T-helper 1 cell treated with Interleukin-12 subunit alpha and Interleukin-12 subunit beta and Interleukin-4 antibody, amounts not matched to agents 30 μg/mL and 1 μg/mL, for 36 hours (primary cell): ENCODE measurements at regions not wholly inside any gene's neighbourhood (a gene's known extent, or its start where the extent isn't known, plus 50 kb on each side); places are given as distances from the start of the nearest gene placed in this dataset.

ENCODE experiments used
- H3K27ac Mint-ChIP-seq: one replicate; pipeline ENCODE4 v1.8.0; 2021; ENCODE audit warnings: mild to moderate bottlenecking, mixed read lengths
- H3K27me3 Mint-ChIP-seq: one replicate; pipeline ENCODE4 v1.8.0; 2021; ENCODE audit warnings: low read depth, mixed read lengths
- H3K36me3 Mint-ChIP-seq: one replicate; pipeline ENCODE4 v1.8.0; 2021; ENCODE audit warnings: low read depth, mixed read lengths
- H3K4me1 Mint-ChIP-seq: one replicate; pipeline ENCODE4 v1.8.0; 2021; ENCODE audit warnings: low read depth, mixed read lengths
- H3K4me3 Mint-ChIP-seq: one replicate; pipeline ENCODE4 v1.8.0; 2021; ENCODE audit warnings: mild to moderate bottlenecking, moderate library complexity, mixed read lengths
- H3K9me3 Mint-ChIP-seq: one replicate; pipeline ENCODE4 v1.8.0; 2021; ENCODE audit warnings: mixed read lengths

DNA sequence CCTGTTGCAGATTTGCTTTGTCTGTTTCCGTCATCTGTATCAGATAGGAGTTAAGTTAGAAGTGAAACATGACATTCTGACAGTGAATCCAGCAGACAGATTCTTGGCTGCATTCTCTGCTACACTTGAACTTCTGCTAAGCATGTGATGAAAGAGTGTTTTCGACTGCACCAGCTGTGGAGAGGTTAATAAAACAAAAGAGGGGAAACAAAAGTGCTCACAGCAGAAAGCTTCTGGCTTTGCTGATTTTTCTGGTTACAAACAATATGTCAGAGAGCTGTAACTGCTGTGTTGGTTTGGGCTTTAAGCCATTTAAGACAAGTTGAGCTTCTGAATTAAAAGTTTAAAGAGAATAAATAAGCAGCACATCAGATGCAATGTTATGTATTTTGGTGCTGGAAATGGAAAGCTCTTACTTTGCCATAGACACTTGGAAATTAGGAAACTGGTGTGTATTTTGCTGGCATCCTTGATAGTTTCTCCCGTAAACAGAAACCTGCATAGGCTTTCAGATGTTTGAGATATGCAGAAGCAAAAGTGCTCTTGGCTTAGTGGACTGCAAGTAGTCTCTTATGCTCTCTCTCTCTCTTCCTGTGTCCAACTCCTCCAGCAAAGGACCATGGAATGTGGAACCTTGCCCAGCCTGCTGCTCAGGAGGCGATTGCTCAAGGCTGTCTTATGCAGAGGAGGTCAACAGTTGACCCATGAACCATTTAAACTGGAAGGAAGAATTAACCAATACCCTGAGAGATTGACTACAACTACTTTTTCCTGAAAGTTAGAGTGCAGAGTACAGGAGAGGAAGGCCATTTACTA, 104.9 kb downstream of the RPS12 start:
- no peaks in the 10 kb centered on the region for H3K36me3 Mint-ChIP-seq
- no peaks in the 10 kb centered on the region for H3K9me3 Mint-ChIP-seq
- no peak overlapping the region for H3K27ac Mint-ChIP-seq
- H3K27me3 Mint-ChIP-seq, result peaks cover 8% of the 10 kb centered on the region
- no peaks in the 10 kb centered on the region for H3K4me1 Mint-ChIP-seq
- H3K4me3 Mint-ChIP-seq, result no peak overlapping the region

DNA sequence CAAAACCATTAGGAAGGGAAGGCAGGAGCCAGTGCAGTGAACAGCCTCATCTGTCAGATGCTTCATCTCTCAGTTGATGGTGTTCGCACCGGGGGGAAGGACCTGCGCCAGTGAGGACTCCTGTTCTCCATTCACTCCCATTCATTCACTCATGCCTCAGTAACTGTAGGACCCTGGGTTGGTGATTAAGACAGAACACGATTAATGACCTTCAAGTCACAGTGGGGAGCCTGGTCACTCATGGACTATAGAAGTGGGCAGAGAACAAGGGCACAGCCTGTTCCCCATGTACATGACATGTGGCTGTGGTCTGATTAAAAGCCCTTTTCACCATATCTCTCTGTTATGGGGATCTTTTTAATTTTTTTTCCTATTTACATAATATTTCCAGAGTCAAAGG, 113.3 kb downstream of the RPS12 start:
- Mint-ChIP-seq H3K27ac (no peak overlapping the region), H3K36me3 (no peaks in the 10 kb centered on the region), H3K9me3 (no peaks in the 10 kb centered on the region), H3K4me1 (no peaks in the 10 kb centered on the region), H3K4me3 (no peak overlapping the region), H3K27me3 (peaks cover 5% of the 10 kb centered on the region)

DNA sequence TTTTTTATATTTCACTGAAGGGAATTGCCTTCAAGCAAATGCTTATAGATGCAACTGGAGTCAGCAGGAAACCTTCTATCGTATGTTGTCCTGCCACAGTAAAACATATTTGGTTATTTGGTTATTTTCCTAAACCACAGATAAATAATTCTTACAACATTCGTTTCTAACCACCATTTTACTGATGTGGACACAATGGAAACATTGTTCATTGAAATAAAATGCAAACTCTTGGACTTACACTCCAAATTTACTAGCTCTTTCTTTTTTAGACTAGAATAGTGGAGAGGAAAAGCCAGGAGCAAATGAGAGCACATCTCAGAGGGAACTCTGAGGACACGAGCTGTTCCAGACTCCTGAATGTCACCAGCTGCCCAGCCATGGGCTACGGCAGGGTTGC, 114.8 kb downstream of the RPS12 start:
- Mint-ChIP-seq H3K36me3 (no peaks in the 10 kb centered on the region), H3K4me1 (no peaks in the 10 kb centered on the region), H3K27ac (no peak overlapping the region), H3K9me3 (no peaks in the 10 kb centered on the region), H3K27me3 (peaks cover 10% of the 10 kb centered on the region), H3K4me3 (no peak overlapping the region)

DNA sequence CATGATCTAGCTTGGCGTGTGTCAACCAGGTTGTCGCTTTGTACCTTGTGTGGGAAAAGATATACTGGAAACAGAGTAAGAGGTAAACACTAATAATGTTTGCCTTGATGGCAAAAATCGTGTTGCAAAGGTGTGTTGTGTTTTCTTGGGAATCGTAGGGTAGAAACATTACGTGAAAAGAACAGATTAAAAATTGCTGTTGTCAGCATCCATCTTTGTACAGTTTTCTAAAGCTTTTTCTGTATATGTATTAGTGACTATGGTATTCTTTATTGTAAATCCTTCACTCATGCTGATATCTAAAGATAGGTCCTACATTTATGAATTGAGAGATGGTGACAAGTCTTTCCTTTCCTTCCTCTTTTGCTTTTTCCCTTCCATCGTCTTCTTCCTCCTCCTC, 116.9 kb downstream of the RPS12 start:
- Mint-ChIP-seq H3K27me3 (peaks cover 10% of the 10 kb centered on the region), H3K9me3 (no peaks in the 10 kb centered on the region), H3K4me1 (no peaks in the 10 kb centered on the region), H3K27ac (no peak overlapping the region), H3K36me3 (no peaks in the 10 kb centered on the region), H3K4me3 (no peak overlapping the region)

DNA sequence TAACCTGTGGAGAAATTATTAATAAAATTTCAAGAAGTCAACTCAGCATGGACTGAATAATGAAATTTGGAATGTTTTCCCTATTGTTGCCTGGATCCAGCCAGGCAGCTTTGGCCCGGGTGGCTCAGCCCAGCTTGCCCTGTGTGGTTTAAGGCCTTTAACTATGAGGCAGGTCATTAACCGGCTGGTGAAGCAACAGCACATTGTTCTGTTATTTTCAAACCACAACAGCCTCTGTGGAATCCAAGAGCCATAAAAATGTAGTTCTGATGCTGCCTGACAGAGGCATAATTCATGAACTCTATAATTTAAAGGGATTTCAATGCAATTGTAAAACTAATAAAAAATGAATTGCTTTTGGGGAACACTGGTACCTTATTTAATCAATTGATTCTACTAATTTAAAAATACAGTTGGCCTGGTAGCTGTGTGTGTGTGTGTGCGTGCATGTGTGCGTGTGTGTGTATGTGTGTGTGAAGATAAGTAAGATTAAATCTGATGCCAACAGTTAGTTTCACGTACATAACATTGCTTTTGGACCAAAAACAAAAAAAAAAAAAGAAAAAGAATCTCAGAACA, 117.7 kb downstream of the RPS12 start:
- no peak overlapping the region for H3K4me3 Mint-ChIP-seq
- H3K36me3 Mint-ChIP-seq, result no peaks in the 10 kb centered on the region
- no peaks in the 10 kb centered on the region for H3K9me3 Mint-ChIP-seq
- H3K27ac Mint-ChIP-seq, result no peak overlapping the region
- H3K4me1 Mint-ChIP-seq, result no peaks in the 10 kb centered on the region
- H3K27me3 Mint-ChIP-seq, result peaks cover 12% of the 10 kb centered on the region

DNA sequence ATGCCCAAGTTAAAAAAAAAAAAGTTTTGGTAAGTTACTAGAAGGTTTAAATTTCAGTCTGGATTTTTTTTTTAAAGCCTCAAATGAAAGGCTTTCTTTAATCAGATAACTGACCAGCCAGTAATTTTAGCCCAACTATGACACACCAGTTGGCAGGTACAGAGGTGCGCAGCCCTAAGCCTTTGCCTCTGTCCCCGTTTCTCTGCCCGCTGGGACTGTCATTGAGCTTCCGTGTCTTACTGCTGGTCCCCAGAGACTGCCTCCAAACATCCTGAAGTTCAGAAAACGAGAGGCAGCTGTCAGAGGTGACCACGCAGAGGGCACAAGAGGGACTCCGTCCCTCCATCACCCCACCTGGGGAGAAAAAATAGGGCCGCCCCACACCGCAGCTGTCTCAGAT, 118.2 kb downstream of the RPS12 start:
- Mint-ChIP-seq H3K27ac (no peak overlapping the region), H3K4me3 (no peak overlapping the region), H3K9me3 (no peaks in the 10 kb centered on the region), H3K4me1 (no peaks in the 10 kb centered on the region), H3K27me3 (peaks cover 14% of the 10 kb centered on the region), H3K36me3 (no peaks in the 10 kb centered on the region)

DNA sequence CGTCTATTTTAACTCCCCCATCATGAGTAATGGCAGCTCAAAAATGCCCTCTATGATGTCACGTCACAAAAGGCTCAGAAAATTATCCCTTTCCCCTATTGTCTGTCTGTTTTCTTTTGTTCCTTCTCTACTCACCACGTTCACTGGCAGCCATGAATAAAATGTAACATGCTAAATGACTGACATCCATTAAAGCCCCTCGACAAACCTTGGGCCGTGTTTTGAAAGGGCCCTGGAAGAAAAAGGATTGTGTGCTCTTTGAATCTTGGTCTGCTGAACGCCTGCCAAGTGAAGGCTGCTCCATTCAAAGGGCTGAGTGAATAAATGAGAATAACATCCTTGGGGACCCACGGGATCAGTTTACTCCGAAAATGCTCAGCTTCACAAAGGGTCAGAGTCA, 118.7 kb downstream of the RPS12 start:
- H3K27ac Mint-ChIP-seq, result no peak overlapping the region
- peaks cover 14% of the 10 kb centered on the region for H3K27me3 Mint-ChIP-seq
- H3K9me3 Mint-ChIP-seq, result no peaks in the 10 kb centered on the region
- H3K4me1 Mint-ChIP-seq, result no peaks in the 10 kb centered on the region
- no peak overlapping the region for H3K4me3 Mint-ChIP-seq
- H3K36me3 Mint-ChIP-seq, result no peaks in the 10 kb centered on the region

DNA sequence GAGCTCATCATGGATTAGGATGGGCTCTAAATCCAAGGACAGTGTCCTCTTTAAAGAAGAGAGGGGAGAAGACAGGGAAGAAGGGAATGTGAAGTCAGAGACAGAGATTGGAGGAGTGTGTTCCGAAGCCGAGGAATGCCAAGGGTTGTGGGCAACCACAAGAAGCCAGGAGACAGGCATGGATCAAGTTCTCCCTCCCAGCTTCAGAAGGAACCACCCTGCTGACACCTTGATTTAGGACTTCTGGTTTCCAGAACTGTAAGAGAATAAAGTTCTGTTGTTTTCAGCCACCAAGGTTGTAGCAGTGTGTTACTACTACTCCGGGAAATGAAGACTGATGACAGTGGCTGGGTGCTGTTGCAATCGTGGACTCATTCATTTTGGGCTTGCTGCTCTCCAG, 120.1 kb downstream of the RPS12 start:
- H3K4me1 Mint-ChIP-seq, result no peaks in the 10 kb centered on the region
- H3K27me3 Mint-ChIP-seq, result peaks cover 14% of the 10 kb centered on the region
- no peaks in the 10 kb centered on the region for H3K36me3 Mint-ChIP-seq
- no peaks in the 10 kb centered on the region for H3K9me3 Mint-ChIP-seq
- no peak overlapping the region for H3K27ac Mint-ChIP-seq
- no peak overlapping the region for H3K4me3 Mint-ChIP-seq

DNA sequence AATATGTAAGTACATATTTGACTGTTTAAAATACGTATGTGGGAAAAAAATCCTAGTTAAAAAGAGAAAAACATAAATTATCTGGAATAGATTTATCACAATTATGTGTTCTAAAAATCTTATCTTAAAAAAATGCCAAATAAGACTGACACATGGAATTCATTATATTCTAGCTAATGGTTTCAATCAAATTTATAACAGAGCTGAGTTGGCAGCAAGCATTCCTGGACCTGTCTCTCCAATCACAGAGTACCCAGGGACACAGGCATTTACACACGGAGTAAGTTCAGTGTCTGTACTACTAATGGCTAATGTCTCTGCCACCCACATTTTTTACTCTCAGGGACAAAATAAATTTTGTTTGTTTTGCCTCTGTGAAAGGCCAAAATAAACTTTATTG, 122.3 kb downstream of the RPS12 start:
- Mint-ChIP-seq H3K9me3 (no peaks in the 10 kb centered on the region), H3K36me3 (no peaks in the 10 kb centered on the region), H3K4me3 (no peak overlapping the region), H3K27me3 (peaks cover 11% of the 10 kb centered on the region), H3K27ac (no peak overlapping the region), H3K4me1 (no peaks in the 10 kb centered on the region)

DNA sequence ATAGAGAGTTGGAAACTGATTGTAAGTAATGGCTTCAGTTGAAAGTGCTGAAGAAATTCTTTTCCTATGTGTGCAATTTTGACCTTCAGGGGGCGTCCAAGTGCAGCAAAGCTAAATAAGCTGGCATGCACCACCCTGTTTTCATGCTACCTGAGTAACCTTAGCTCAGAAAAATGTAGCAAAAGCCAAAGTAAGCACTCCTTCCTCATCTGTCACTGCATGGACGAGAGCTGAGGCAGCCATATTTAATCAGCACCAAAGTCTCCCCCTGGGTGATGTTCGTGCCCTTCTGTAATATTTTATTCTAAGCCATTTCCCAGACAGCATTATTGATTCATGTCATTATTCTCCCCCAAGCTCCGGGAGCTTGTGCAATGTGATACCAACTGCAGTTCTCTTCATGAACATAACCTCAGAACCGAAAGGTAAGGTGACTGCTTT, 123.1 kb downstream of the RPS12 start:
- no peaks in the 10 kb centered on the region for H3K4me1 Mint-ChIP-seq
- peaks cover 9% of the 10 kb centered on the region for H3K27me3 Mint-ChIP-seq
- no peaks in the 10 kb centered on the region for H3K9me3 Mint-ChIP-seq

DNA sequence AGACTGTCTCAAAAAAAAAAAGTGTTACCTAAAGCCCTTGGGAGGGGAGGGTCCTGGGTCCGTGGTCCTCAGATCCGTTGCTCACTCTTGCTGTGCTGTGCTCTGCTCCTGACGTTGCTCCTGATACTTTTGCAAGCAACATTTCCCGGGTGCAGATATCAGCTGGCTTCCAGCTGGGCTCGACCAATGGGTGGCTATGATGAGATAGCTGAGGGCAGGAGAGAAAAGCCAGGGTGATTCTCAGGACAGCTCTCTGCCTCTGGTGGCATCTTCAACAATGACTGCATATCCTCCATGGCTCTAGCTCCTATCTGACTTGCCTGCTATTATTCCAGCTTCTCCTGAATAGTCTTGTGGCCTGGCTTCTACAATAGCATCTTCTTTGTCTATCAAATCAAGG, 134.5 kb downstream of the RPS12 start:
- H3K4me1 Mint-ChIP-seq, result no peaks in the 10 kb centered on the region
- peaks cover 39% of the 10 kb centered on the region for H3K27me3 Mint-ChIP-seq
- H3K9me3 Mint-ChIP-seq, result no peaks in the 10 kb centered on the region
- no peak overlapping the region for H3K4me3 Mint-ChIP-seq
- no peaks in the 10 kb centered on the region for H3K36me3 Mint-ChIP-seq
- no peak overlapping the region for H3K27ac Mint-ChIP-seq

More for the DNA sequence above, 123.1 kb downstream of the RPS12 start:
- no peak overlapping the region for H3K4me3 Mint-ChIP-seq
- no peak overlapping the region for H3K27ac Mint-ChIP-seq
- no peaks in the 10 kb centered on the region for H3K36me3 Mint-ChIP-seq

DNA sequence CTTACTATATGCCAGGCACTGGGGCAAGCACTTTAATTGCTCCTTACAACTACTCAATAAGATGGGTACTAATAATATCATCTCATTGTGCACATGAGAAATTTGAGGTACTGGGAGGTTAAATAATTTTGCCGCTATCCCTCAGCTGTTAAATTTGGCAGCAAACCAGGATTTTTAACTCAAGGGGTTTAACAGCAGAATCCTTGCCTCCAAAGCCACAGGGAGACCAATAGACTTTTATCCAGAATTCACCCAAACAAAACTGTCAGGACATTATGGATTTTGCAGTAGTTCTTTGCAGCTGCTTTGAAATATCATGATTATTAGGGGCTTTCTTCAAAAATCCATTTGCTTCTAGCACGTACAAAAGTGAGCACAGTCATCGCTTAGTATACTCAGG, 136.2 kb downstream of the RPS12 start:
- Mint-ChIP-seq H3K4me3 (no peak overlapping the region), H3K4me1 (no peaks in the 10 kb centered on the region), H3K9me3 (no peaks in the 10 kb centered on the region), H3K27ac (no peak overlapping the region), H3K27me3 (peaks cover 47% of the 10 kb centered on the region), H3K36me3 (no peaks in the 10 kb centered on the region)

DNA sequence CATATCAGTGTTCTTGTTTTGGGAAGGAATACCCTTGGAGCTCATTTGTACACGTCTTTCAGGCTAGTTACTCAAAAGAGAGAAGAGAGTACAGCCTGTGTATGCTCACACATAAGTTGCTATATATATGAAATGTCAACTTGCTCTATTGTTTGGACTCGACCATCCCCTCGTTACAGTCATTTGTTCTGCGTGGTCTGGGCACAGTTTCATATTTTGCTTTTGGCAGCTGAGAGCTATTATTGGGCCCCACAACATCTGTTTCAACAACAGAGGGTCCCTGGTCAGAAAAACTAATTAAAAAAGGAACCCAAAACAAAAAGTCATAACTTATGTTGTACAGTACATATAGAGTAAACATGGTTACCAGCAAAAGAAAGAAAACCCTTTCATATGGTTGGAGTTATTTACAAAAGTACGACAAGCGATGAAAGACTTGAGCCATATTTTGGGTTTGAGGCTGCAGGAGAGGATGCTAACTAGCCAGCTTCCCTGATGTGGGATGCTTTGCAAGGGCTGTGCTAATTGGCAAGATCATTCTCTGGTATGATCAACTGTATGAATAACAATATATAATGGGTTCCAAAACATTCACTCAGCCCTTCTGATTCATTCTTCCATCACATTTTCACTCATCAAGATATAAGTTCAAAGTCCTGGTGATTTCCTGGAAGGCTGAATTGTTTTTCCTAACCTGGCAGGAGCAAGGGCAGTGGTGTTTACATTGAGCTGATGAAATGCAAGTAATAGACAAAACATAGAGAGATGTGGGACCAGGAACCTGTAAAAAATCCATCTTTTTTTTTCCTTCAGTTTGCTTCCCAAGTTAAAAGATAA, 137.9 kb downstream of the RPS12 start:
- H3K27me3 Mint-ChIP-seq, result peaks cover 48% of the 10 kb centered on the region
- H3K4me3 Mint-ChIP-seq, result no peak overlapping the region
- no peaks in the 10 kb centered on the region for H3K4me1 Mint-ChIP-seq
- H3K9me3 Mint-ChIP-seq, result no peaks in the 10 kb centered on the region
- H3K36me3 Mint-ChIP-seq, result no peaks in the 10 kb centered on the region
- no peak overlapping the region for H3K27ac Mint-ChIP-seq

DNA sequence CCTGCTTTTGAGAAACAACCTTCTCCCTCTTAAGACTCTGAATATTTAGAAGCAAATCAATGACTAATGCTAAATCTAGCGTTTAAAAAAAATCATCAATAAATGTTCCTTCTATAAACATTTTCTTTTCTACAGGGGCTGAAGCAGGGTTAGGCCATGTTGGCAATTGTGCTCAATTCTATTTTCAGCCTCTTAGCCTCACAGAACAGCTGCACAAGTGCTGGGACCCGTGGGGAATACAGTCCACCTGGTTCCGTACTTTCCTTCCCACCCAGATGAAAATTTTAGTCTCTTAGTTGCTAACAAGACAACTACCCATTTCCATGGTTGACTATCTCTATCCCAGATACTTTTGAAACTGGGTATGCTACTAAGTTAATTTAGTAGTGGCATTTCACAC, 138.6 kb downstream of the RPS12 start:
- Mint-ChIP-seq H3K36me3 (peaks cover 4% of the 10 kb centered on the region), H3K27ac (no peak overlapping the region), H3K4me1 (peaks cover 4% of the 10 kb centered on the region), H3K4me3 (no peak overlapping the region), H3K9me3 (no peaks in the 10 kb centered on the region), H3K27me3 (peaks cover 49% of the 10 kb centered on the region)

DNA sequence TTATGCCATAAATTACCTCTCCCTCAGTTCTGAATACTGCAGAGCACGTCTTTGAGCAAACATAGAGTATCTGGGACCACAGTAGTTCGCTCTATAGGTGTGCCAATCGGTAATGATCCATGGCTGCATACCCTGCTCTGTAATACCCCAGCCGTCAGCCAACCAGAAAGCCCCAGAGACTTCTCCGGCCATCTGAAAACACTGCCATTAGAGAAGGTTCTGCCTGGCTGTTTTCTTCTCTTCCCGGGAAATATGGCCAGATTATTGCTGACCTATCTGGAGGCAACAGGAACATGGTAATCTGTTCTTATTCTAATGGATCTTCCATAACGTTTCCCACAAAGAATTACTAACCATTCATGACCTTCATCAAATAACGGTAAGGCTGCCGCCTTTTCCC, 139.9 kb downstream of the RPS12 start:
- H3K9me3 Mint-ChIP-seq, result no peaks in the 10 kb centered on the region
- H3K4me3 Mint-ChIP-seq, result no peak overlapping the region
- H3K27ac Mint-ChIP-seq, result no peak overlapping the region
- H3K4me1 Mint-ChIP-seq, result peaks cover 7% of the 10 kb centered on the region
- peaks cover 4% of the 10 kb centered on the region for H3K36me3 Mint-ChIP-seq
- peaks cover 47% of the 10 kb centered on the region for H3K27me3 Mint-ChIP-seq
